GM13977 (cell line): ENCODE measurements at regions not wholly inside any gene's neighbourhood (a gene's known extent, or its start where the extent isn't known, plus 50 kb on each side); places are given as distances from the start of the nearest gene placed in this dataset.

Source experiments
- DNase-seq: peaks from one replicate; pipeline ENCODE4 v3.0.0; 2012; ENCODE audit warnings: low spot score
- CTCF ChIP-seq: IDR thresholded peaks from 2 replicates; pipeline ENCODE4 v1.5.1; 2012; ENCODE audit warnings: mild to moderate bottlenecking, control low read depth; ENCODE audit not compliant: insufficient read depth; ENCODE audit errors: extremely low read depth, missing control alignments
- in situ Hi-C: fragments of 300-500 bp; cut with MboI; formaldehyde crosslinking; loops from one replicate; pipeline ENCODE4 v1.12.0; 2022; ENCODE audit warnings: low sequenced_read_pairs, low pct_unique_long_range_greater_than_20kb, mixed read lengths, inconsistent platforms; ENCODE audit not compliant: unreplicated experiment

GRCh38 chr2:162992828-162993227 is 154.3 kb upstream of the KCNH7 start:
- DNase-seq = no peak
- TF ChIP-seq CTCF = no peak
- in situ Hi-C loops = no loop called here

- in situ Hi-C loops = no loop called here
- no peak for DNase-seq
- no peak for TF ChIP-seq CTCF
Observed at GRCh38 chr2:162989507-162989906, 150.9 kb upstream of the KCNH7 start.

- in situ Hi-C loops = no loop called here
- TF ChIP-seq CTCF = no peak
- no peak for DNase-seq
Observed at GRCh38 chr2:162974771-162975170, 136.2 kb upstream of the KCNH7 start.

GRCh38 chr2:162972383-162972782 is 133.8 kb upstream of the KCNH7 start:
- TF ChIP-seq CTCF = no peak
- DNase-seq = no peak
- in situ Hi-C loops = no loop called here

- in situ Hi-C loops = no loop called here
- no peak for TF ChIP-seq CTCF
- no peak for DNase-seq
Observed at GRCh38 chr2:162968306-162968705, 129.7 kb upstream of the KCNH7 start.

GRCh38 chr2:162967811-162968210 is 129.2 kb upstream of the KCNH7 start:
- TF ChIP-seq CTCF = no peak
- DNase-seq = no peak
- in situ Hi-C loops = no loop called here

GRCh38 chr2:162967147-162967546 is 128.6 kb upstream of the KCNH7 start:
- in situ Hi-C loops = no loop called here
- TF ChIP-seq CTCF = no peak
- DNase-seq = no peak
